ENCODE measurements at regions not wholly inside any gene's neighbourhood (a gene's known extent, or its start where the extent isn't known, plus 50 kb on each side); places are given as distances from the start of the nearest gene placed in this dataset.

DNA sequence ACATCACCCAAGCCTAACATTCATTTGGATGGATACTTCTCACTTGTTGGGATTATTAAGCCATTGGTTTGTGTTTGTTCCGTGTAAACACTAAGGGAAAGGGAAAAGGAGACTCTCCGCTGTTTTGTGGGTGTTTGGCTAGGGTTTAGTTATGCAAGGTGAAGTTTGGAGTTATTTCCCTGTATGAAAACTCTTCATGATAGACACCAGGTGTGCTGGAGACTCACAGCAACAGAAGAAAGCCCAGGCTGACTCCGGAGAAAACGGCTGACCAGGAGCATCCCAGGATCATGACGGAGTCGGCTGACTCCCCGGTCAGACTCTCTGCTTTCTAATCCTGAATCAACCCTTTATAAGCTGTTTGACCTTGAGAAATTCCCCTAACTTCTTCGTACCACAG is 94.1 kb upstream of the KLF6 start:
- no peak overlapping the region for H3K9ac ChIP-seq (ENCODE audit: low read length)
- no peak overlapping the region for H3K4me3 ChIP-seq (ENCODE audit: insufficient read depth, low read length, poor library complexity, severe bottlenecking)
- no peaks in the 10 kb centered on the region for H3K9me3 ChIP-seq (ENCODE audit: insufficient read depth, low read length)
- no peaks in the 10 kb centered on the region for H3K9me2 ChIP-seq (replicated peaks; ENCODE audit: insufficient read depth, low read length)
- H3K4me2 ChIP-seq (ENCODE audit: low read depth, low read length, poor library complexity, severe bottlenecking): no peak overlapping the region
- no peak overlapping the region for H3K27ac ChIP-seq (ENCODE audit: low read depth, low read length)
- H3K27me3 ChIP-seq (ENCODE audit: low read length): no peaks in the 10 kb centered on the region
- H3F3A ChIP-seq (ENCODE audit: insufficient read depth): no peaks in the 10 kb centered on the region
- H3K79me2 ChIP-seq (ENCODE audit: insufficient read depth, low read length): no peaks in the 10 kb centered on the region
- no peaks in the 10 kb centered on the region for H3K36me3 ChIP-seq (ENCODE audit: low read length)
- H2AFZ ChIP-seq (ENCODE audit: low read depth, low read length, severe bottlenecking): no peak overlapping the region
- TF ChIP-seq, protein P1, sequence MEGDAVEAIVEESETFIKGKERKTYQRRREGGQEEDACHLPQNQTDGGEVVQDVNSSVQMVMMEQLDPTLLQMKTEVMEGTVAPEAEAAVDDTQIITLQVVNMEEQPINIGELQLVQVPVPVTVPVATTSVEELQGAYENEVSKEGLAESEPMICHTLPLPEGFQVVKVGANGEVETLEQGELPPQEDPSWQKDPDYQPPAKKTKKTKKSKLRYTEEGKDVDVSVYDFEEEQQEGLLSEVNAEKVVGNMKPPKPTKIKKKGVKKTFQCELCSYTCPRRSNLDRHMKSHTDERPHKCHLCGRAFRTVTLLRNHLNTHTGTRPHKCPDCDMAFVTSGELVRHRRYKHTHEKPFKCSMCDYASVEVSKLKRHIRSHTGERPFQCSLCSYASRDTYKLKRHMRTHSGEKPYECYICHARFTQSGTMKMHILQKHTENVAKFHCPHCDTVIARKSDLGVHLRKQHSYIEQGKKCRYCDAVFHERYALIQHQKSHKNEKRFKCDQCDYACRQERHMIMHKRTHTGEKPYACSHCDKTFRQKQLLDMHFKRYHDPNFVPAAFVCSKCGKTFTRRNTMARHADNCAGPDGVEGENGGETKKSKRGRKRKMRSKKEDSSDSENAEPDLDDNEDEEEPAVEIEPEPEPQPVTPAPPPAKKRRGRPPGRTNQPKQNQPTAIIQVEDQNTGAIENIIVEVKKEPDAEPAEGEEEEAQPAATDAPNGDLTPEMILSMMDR (IDR thresholded peaks at IDR 0.05; ENCODE audit: insufficient read depth, low read length, poor library complexity, severe bottlenecking): no peak
- no peak for TF ChIP-seq EZH2phosphoT487 (conservative IDR thresholded peaks at IDR 0.05; ENCODE audit: low read length)
- no peaks in the 10 kb centered on the region for H4K20me1 ChIP-seq (ENCODE audit: low read depth, low read length)

DNA sequence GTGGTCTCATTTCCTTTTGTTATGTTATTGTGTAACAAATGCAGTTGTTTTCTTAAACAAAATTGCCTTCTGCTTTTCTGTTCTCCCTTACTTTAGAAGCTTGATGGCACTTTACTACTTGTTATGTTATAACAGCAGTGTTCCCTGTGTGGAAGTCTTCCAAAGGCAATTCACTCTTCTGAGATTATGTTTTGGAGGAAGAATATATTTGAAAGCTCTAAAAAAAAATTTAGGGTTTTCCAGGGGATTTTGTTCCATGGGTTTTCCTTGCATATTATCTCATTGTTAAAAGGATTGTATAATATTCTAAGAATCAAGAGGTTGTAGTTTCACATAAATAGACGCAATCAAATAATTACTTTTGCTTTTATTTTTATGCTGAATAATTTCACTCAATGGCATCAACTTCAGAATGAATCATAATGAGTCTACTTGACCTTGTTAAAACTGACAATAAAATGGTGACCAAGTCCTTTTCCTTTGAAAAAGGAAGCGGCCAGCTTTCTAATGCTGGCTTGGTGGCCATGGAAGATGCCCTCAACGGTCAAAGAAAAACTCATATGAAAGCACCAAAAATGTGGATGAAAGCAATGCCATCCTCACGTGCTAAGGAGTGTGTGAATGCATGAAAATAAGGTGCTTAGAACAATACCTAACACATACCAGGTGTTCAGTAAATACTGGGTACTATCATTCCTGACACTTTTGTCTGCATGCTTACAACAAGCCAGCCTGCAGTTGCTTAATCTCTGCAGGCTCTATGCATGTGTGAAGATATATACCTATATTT is 92.4 kb upstream of the KLF6 start:
- Histone ChIP-seq H2AFZ (ENCODE audit: low read depth, low read length, severe bottlenecking) (no peak overlapping the region), H3K79me2 (ENCODE audit: insufficient read depth, low read length) (no peaks in the 10 kb centered on the region), H3K4me3 (ENCODE audit: insufficient read depth, low read length, poor library complexity, severe bottlenecking) (no peak overlapping the region), H3K9me3 (ENCODE audit: insufficient read depth, low read length) (no peaks in the 10 kb centered on the region), H3K4me2 (ENCODE audit: low read depth, low read length, poor library complexity, severe bottlenecking) (no peak overlapping the region), H3K9me2 (replicated peaks; ENCODE audit: insufficient read depth, low read length) (no peaks in the 10 kb centered on the region), H3K9ac (ENCODE audit: low read length) (no peak overlapping the region), H3F3A (ENCODE audit: insufficient read depth) (no peaks in the 10 kb centered on the region), H3K27me3 (ENCODE audit: low read length) (no peaks in the 10 kb centered on the region), H4K20me1 (ENCODE audit: low read depth, low read length) (no peaks in the 10 kb centered on the region), H3K27ac (ENCODE audit: low read depth, low read length) (no peak overlapping the region), H3K36me3 (ENCODE audit: low read length) (no peaks in the 10 kb centered on the region)
- TF ChIP-seq, protein P1 (IDR thresholded peaks at IDR 0.05; ENCODE audit: insufficient read depth, low read length, poor library complexity, severe bottlenecking): no peak
- no peak for TF ChIP-seq EZH2phosphoT487 (conservative IDR thresholded peaks at IDR 0.05; ENCODE audit: low read length)

DNA sequence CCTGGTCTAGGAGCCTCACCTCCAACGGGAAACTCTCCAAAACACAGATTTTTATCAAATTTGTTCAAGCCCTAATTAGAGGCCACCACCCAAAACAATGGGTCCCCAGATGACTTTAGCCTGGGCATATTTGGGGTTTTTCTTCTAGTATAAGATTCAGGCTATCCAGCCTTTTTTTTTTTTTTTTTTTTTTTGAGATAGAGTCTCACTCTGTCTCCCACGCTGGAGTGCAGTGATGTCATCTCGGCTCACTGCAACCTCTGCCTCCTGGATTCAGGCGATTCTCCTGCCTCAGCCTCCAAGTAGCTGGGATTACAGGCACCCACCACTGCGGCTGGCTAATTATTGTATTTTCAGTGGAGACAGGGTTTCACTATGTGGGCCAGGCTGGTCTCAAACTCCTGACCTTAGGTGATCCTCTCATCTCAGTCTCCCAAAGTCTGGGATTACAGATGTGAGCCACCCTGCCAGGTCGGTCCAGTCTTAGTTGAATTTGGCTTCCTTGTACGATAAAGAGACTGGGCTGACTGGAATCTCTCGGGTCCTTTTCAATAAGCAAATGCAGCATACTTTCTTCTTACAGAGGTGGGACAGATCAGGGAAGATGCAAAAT is 91.4 kb upstream of the KLF6 start:
- Histone ChIP-seq H3K9ac (ENCODE audit: low read length) (no peak overlapping the region), H3K27ac (ENCODE audit: low read depth, low read length) (no peak overlapping the region), H3K27me3 (ENCODE audit: low read length) (no peaks in the 10 kb centered on the region), H3K9me2 (replicated peaks; ENCODE audit: insufficient read depth, low read length) (no peaks in the 10 kb centered on the region), H3K4me3 (ENCODE audit: insufficient read depth, low read length, poor library complexity, severe bottlenecking) (no peak overlapping the region), H3K79me2 (ENCODE audit: insufficient read depth, low read length) (no peaks in the 10 kb centered on the region), H4K20me1 (ENCODE audit: low read depth, low read length) (no peaks in the 10 kb centered on the region), H3K9me3 (ENCODE audit: insufficient read depth, low read length) (no peaks in the 10 kb centered on the region), H3F3A (ENCODE audit: insufficient read depth) (no peaks in the 10 kb centered on the region), H3K36me3 (ENCODE audit: low read length) (no peaks in the 10 kb centered on the region), H2AFZ (ENCODE audit: low read depth, low read length, severe bottlenecking) (no peak overlapping the region), H3K4me2 (ENCODE audit: low read depth, low read length, poor library complexity, severe bottlenecking) (no peak overlapping the region)
- TF ChIP-seq, protein P1 (IDR thresholded peaks at IDR 0.05; ENCODE audit: insufficient read depth, low read length, poor library complexity, severe bottlenecking): no peak
